Osteoblast (primary cell): ENCODE measurements at regions not wholly inside any gene's neighbourhood (a gene's known extent, or its start where the extent isn't known, plus 50 kb on each side); places are given as distances from the start of the nearest gene placed in this dataset.

Experiments
- DNase-seq: peaks from one replicate; pipeline ENCODE4 v3.0.0; 2011; ENCODE audit warnings: low spot score, mixed read lengths; ENCODE audit not compliant: insufficient read length; ENCODE audit errors: missing footprints
- H2AFZ ChIP-seq: 2 replicates; pipeline ENCODE4 v1.6.0; 2011; ENCODE audit warnings: mild to moderate bottlenecking, low read length
- H3K27ac ChIP-seq: 2 replicates; pipeline ENCODE4 v1.5.1; 2011; ENCODE audit warnings: mild to moderate bottlenecking, low read depth, low read length, moderate library complexity
- H3K27me3 ChIP-seq: 2 replicates; pipeline ENCODE4 v1.6.0; 2012; ENCODE audit warnings: mild to moderate bottlenecking, control low read depth, inconsistent platforms, low read length, moderate library complexity; ENCODE audit not compliant: insufficient read depth
- H3K36me3 ChIP-seq: 2 replicates; pipeline ENCODE4 v1.5.1; 2011; ENCODE audit warnings: mild to moderate bottlenecking, low read length, control low read depth, moderate library complexity; ENCODE audit not compliant: insufficient read depth
- H3K4me1 ChIP-seq: 2 replicates; pipeline ENCODE4 v1.5.1; 2011; ENCODE audit warnings: mild to moderate bottlenecking, low read length, control low read depth, moderate library complexity; ENCODE audit not compliant: insufficient read depth
- H3K4me2 ChIP-seq: 2 replicates; pipeline ENCODE4 v1.6.0; 2011; ENCODE audit warnings: mild to moderate bottlenecking, low read length; ENCODE audit not compliant: insufficient read depth
- H3K4me3 ChIP-seq: fragments of 200-600 bp; sonication (generic); 3 replicates; pipeline ENCODE4 v1.5.1; 2012; ENCODE audit warnings: mild to moderate bottlenecking, low read length, inconsistent platforms; ENCODE audit not compliant: insufficient read depth
- H3K79me2 ChIP-seq: 2 replicates; pipeline ENCODE4 v1.6.0; 2012; ENCODE audit warnings: mild to moderate bottlenecking, low read length, control low read depth, inconsistent platforms; ENCODE audit not compliant: insufficient read depth
- H3K9me3 ChIP-seq: 2 replicates; pipeline ENCODE4 v1.5.1; 2011; ENCODE audit warnings: low read depth, low read length, control low read depth
- H4K20me1 ChIP-seq: 2 replicates; pipeline ENCODE4 v1.6.0; 2012; ENCODE audit warnings: mild to moderate bottlenecking, low read length, control low read depth; ENCODE audit not compliant: insufficient read depth
- TF ChIP-seq, protein P1 (sequence below): IDR thresholded peaks from 2 replicates; pipeline ENCODE4 v1.5.1; 2011; ENCODE audit warnings: mild to moderate bottlenecking, low read depth, low read length, moderate library complexity; ENCODE audit errors: extremely low read depth

DNA sequence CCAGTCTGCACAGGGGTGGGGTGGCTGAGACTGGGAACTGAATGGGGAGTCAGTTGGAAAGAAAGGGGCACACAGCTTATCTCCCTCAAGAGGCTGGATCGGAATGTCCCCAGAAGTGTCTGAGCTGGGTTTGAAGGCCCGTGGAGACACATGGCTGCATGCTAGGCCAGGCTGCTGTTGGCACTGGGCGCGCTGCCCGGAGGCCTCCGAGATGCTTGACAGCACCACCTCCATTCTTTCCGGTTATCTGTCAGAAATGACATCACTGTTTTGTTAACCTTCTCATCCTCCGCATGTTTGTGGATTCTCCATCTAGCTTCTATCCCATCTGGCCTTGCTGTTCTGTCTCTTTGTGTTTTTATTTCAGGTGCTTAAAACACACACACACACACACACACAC lies 85.5 kb downstream of the APIP start:
- no peaks in the 10 kb centered on the region for H3K36me3 ChIP-seq
- H3K27me3 ChIP-seq = peaks cover 14% of the 10 kb centered on the region
- H3K9me3 ChIP-seq = no peaks in the 10 kb centered on the region
- no peak for DNase-seq
- no peaks in the 10 kb centered on the region for H3K79me2 ChIP-seq
- H3K4me3 ChIP-seq = no peak overlapping the region
- no peak overlapping the region for H3K4me2 ChIP-seq
- H3K27ac ChIP-seq = no peak overlapping the region
- no peaks in the 10 kb centered on the region for H3K4me1 ChIP-seq
- H4K20me1 ChIP-seq = no peaks in the 10 kb centered on the region
- TF ChIP-seq, protein P1, sequence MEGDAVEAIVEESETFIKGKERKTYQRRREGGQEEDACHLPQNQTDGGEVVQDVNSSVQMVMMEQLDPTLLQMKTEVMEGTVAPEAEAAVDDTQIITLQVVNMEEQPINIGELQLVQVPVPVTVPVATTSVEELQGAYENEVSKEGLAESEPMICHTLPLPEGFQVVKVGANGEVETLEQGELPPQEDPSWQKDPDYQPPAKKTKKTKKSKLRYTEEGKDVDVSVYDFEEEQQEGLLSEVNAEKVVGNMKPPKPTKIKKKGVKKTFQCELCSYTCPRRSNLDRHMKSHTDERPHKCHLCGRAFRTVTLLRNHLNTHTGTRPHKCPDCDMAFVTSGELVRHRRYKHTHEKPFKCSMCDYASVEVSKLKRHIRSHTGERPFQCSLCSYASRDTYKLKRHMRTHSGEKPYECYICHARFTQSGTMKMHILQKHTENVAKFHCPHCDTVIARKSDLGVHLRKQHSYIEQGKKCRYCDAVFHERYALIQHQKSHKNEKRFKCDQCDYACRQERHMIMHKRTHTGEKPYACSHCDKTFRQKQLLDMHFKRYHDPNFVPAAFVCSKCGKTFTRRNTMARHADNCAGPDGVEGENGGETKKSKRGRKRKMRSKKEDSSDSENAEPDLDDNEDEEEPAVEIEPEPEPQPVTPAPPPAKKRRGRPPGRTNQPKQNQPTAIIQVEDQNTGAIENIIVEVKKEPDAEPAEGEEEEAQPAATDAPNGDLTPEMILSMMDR = no peak
- no peak overlapping the region for H2AFZ ChIP-seq

DNA sequence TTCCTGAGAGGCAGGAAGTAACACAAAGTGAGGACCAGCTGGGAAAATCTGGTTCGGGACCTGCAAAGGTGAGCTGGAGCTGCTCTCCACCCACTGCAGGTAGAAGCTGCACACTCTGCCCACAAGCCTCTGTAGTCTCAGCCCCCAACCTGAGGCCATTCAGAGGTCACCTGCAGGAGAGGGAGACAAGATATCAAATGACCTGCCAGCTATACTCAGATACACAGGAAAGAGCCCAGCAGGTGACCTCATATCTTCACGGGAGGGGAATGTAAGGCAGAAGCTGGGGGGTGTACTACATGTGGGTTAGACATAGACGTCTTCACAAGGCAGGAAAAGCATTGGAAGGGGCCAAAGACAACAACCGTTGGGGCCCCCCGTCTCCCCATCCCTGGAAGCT lies 86.1 kb downstream of the APIP start:
- TF ChIP-seq, protein P1 = no peak
- Histone ChIP-seq H3K36me3 (no peaks in the 10 kb centered on the region), H3K4me3 (no peak overlapping the region), H2AFZ (no peak overlapping the region), H3K27ac (no peak overlapping the region), H3K4me2 (no peak overlapping the region), H3K27me3 (peaks cover 18% of the 10 kb centered on the region), H3K4me1 (no peaks in the 10 kb centered on the region), H4K20me1 (no peaks in the 10 kb centered on the region), H3K79me2 (no peaks in the 10 kb centered on the region), H3K9me3 (no peaks in the 10 kb centered on the region)
- peak; percentile 3 for DNase-seq

DNA sequence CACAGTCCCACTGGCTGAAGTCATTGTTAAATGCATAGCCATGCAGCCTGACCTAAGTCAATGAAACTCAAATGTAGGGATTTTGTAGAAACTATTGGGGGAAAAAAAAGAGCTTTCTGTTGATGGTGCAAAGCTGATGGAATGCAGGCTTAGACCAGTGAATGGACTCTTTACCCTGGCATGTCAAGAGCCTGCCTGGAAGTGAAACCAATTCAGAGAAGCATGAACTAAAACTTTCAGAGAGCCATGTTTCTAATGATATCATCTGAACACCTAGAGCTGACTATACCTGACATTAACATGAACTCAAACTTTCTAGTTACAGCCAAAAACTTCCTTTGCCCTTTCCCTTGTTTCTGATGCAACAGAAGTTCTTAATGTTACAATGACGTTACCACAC lies 89.0 kb downstream of the APIP start:
- no peak for DNase-seq
- peaks cover 43% of the 10 kb centered on the region for H3K27me3 ChIP-seq
- no peaks in the 10 kb centered on the region for H3K9me3 ChIP-seq
- no peaks in the 10 kb centered on the region for H3K4me1 ChIP-seq
- no peaks in the 10 kb centered on the region for H3K36me3 ChIP-seq
- TF ChIP-seq, protein P1 = no peak
- no peaks in the 10 kb centered on the region for H4K20me1 ChIP-seq
- H3K79me2 ChIP-seq = no peaks in the 10 kb centered on the region
- H3K4me3 ChIP-seq = no peak overlapping the region
- no peak overlapping the region for H3K27ac ChIP-seq
- no peak overlapping the region for H2AFZ ChIP-seq
- no peak overlapping the region for H3K4me2 ChIP-seq

DNA sequence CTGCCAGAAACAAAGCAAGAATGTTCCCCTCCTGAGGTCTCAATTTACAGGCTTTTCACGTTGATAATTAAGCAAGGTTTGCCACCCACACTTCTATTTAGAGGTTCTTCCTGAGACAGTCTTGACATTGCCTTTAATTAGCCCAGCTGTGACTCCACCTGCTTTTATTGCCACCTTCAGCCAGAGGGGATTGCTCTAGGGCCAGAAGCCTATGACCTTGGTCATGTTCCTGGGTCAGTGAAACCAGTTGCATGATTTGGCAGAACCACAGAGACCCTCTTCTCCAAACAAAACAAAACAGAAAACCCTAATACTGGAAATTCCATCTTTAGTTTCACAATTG lies 89.8 kb downstream of the APIP start:
- Histone ChIP-seq H3K4me1 (no peaks in the 10 kb centered on the region), H2AFZ (no peak overlapping the region), H3K4me3 (no peak overlapping the region), H3K27me3 (peaks cover 43% of the 10 kb centered on the region), H4K20me1 (no peaks in the 10 kb centered on the region), H3K79me2 (no peaks in the 10 kb centered on the region), H3K4me2 (no peak overlapping the region), H3K9me3 (no peaks in the 10 kb centered on the region), H3K36me3 (no peaks in the 10 kb centered on the region), H3K27ac (no peak overlapping the region)
- no peak for DNase-seq
- TF ChIP-seq, protein P1 = no peak
